Endothelial cell of umbilical vein (primary cell): ENCODE measurements at regions not wholly inside any gene's neighbourhood (a gene's known extent, or its start where the extent isn't known, plus 50 kb on each side); places are given as distances from the start of the nearest gene placed in this dataset.

Experiments
- BruUV-seq: library from RNA; stranded (reverse); fragments of 400-500 nt; replicated peaks from 2 replicates; lab custom pipeline; 2021; lab: Mats Ljungman, UMichigan
- CTCF ChIA-PET: fragments of 300-600, 350-600 bp; sonication (Branson Sonifier 250); formaldehyde crosslinking; loops from one replicate; lab custom pipeline; 2021; ENCODE audit warnings: antibody characterized with exemption, inconsistent platforms; lab: Charles Lee
- POLR2A ChIA-PET: fragments of 300-600, 350-600 bp; sonication (Branson Sonifier 250); formaldehyde crosslinking; loops from one replicate; lab custom pipeline; 2021; ENCODE audit warnings: antibody characterized with exemption, inconsistent platforms; lab: Charles Lee
- DNase-seq: peaks from one replicate; pipeline ENCODE4 v3.0.0-alpha.2; 2011; ENCODE audit warnings: low read depth, low spot score
- FAIRE-seq: peaks from 2 replicates; lab custom pipeline; 2011; peaks lifted over from hg19 to GRCh38; lab: Jason Lieb, UNC
- H2AFZ ChIP-seq: 2 replicates; pipeline ENCODE4 v1.6.0; 2012; ENCODE audit warnings: low read depth, low read length, control low read depth, inconsistent platforms
- H3K27ac ChIP-seq: 2 replicates; pipeline ENCODE4 v1.5.1; 2011; ENCODE audit warnings: low read depth, mild to moderate bottlenecking, control low read depth, low read length, moderate library complexity; ENCODE audit not compliant: insufficient read depth
- H3K27me3 ChIP-seq, 2 experiments: 2 replicates each; pipeline versions ENCODE4 v1.6.0 to v1.6.1; 2011; ENCODE audit warnings: low read length in 2 of 2, mixed read lengths in 1 of 2; ENCODE audit not compliant: control insufficient read depth in 2 of 2, insufficient read depth in 2 of 2
- H3K36me3 ChIP-seq, 2 experiments: 2 replicates in 1 of 2; 3 replicates in 1 of 2; pipeline ENCODE4 v1.5.1; 2011; ENCODE audit warnings: low read length in 2 of 2, mild to moderate bottlenecking in 1 of 2, moderate library complexity in 1 of 2; ENCODE audit not compliant: control insufficient read depth in 2 of 2, insufficient read depth in 2 of 2; ENCODE audit errors: extremely low read depth in 1 of 2
- H3K4me1 ChIP-seq: 3 replicates; pipeline ENCODE4 v1.5.1; 2011; ENCODE audit warnings: mild to moderate bottlenecking, low read length; ENCODE audit not compliant: control insufficient read depth, insufficient read depth; ENCODE audit errors: extremely low read depth
- H3K4me2 ChIP-seq: 2 replicates; pipeline ENCODE4 v1.6.1; 2011; ENCODE audit warnings: low read length, control low read depth, mixed read lengths; ENCODE audit not compliant: insufficient read depth
- H3K4me3 ChIP-seq, 3 experiments: fragments of 200-600 bp in 1 of 3; sonication (generic), shearing (Covaris generic) in 1 of 3; replicated peaks in 1 of 3; 2 replicates each; pipeline ENCODE4 v1.5.1; 2011 to 2016; ENCODE audit warnings: control low read depth in 3 of 3, low read length in 3 of 3, mild to moderate bottlenecking in 2 of 3, inconsistent platforms in 1 of 3, low read depth in 1 of 3, moderate library complexity in 1 of 3; ENCODE audit not compliant: insufficient read depth in 1 of 3
- H3K79me2 ChIP-seq: 2 replicates; pipeline ENCODE4 v1.6.0; 2012; ENCODE audit warnings: low read length, inconsistent platforms; ENCODE audit not compliant: control insufficient read depth, insufficient read depth
- H3K9ac ChIP-seq: replicated peaks from 2 replicates; pipeline ENCODE3; 2011; ENCODE audit warnings: low read length, control low read depth; ENCODE audit not compliant: insufficient read depth; ENCODE audit errors: extremely low read depth
- H3K9me1 ChIP-seq: replicated peaks from 3 replicates; pipeline ENCODE4 v1.6.0; 2011; ENCODE audit warnings: mild to moderate bottlenecking, low read length; ENCODE audit not compliant: control insufficient read depth, insufficient read depth; ENCODE audit errors: extremely low read depth
- H3K9me3 ChIP-seq: replicated peaks from 2 replicates; pipeline ENCODE4 v1.5.1; 2012; ENCODE audit warnings: low read length, inconsistent platforms; ENCODE audit not compliant: control insufficient read depth, insufficient read depth
- H4K20me1 ChIP-seq: replicated peaks from 2 replicates; pipeline ENCODE3; 2011; ENCODE audit warnings: mild to moderate bottlenecking, low read length; ENCODE audit not compliant: control insufficient read depth, insufficient read depth; ENCODE audit errors: extremely low read depth
- CTCF ChIP-seq, 2 donors: IDR thresholded peaks; 1 replicate in 1 of 2; 2 replicates in 1 of 2; pipeline ENCODE4 v1.5.1; 2011; ENCODE audit warnings: low read length in 2 of 2, mild to moderate bottlenecking in 2 of 2, moderate library complexity in 2 of 2, control low read depth in 1 of 2, inconsistent platforms in 1 of 2, low read depth in 1 of 2; ENCODE audit not compliant: insufficient read depth in 1 of 2; ENCODE audit errors: extremely low read depth in 1 of 2
- EZH2 ChIP-seq: IDR thresholded peaks from 2 replicates; pipeline ENCODE4 v1.6.1; 2012; ENCODE audit warnings: borderline replicate concordance, low read depth, mild to moderate bottlenecking, moderate library complexity, low read length, inconsistent platforms; ENCODE audit not compliant: severe bottlenecking
- FOS ChIP-seq: IDR thresholded peaks from 2 replicates; pipeline ENCODE4 v1.6.1; 2011; ENCODE audit warnings: mild to moderate bottlenecking, low read length, moderate library complexity, borderline replicate concordance; ENCODE audit not compliant: insufficient read depth
- GATA2 ChIP-seq: IDR thresholded peaks from 2 replicates; pipeline ENCODE4 v1.7.0; 2011; ENCODE audit warnings: low read depth, mild to moderate bottlenecking, moderate library complexity, mixed read lengths, low read length; ENCODE audit not compliant: insufficient read length, insufficient read depth
- JUN ChIP-seq: IDR thresholded peaks from 2 replicates; pipeline ENCODE4 v1.6.1; 2011; ENCODE audit warnings: borderline replicate concordance, low read depth; ENCODE audit not compliant: insufficient read length, insufficient read depth
- MYC ChIP-seq: IDR thresholded peaks from one replicate; pipeline ENCODE4 v1.6.1; 2011; ENCODE audit warnings: mild to moderate bottlenecking, low read depth, low read length
- POLR2A ChIP-seq: IDR thresholded peaks from 2 replicates; pipeline ENCODE4 v1.6.1; 2012; ENCODE audit warnings: low read depth, mild to moderate bottlenecking, control low read depth, low read length
- POLR2AphosphoS5 ChIP-seq: IDR thresholded peaks from 2 replicates; pipeline ENCODE4 v1.6.1; 2012; ENCODE audit warnings: low read depth, mild to moderate bottlenecking, control low read depth, low read length, moderate library complexity; ENCODE audit not compliant: insufficient read depth
- dilution Hi-C: fragments of 300-500 bp; cut with MboI; formaldehyde crosslinking; loops from one replicate; pipeline ENCODE4 v1.15.0; 2019; ENCODE audit warnings: low sequenced_read_pairs; ENCODE audit not compliant: extremely low pct_ligation_motif_present
- intact Hi-C: fragments of 100-400 bp; cut with micrococcal nuclease; formaldehyde crosslinking; loops from one replicate; pipeline ENCODE4 v1.10.0; 2022
- TF ChIP-seq, protein P1 (sequence below): IDR thresholded peaks from 2 replicates; pipeline ENCODE4 v1.6.1; 2011; ENCODE audit not compliant: insufficient read depth, insufficient read length

GRCh38 chr6:144548536-144548935 is 263.4 kb downstream of the UTRN start:
- Histone ChIP-seq H3K9me1 (no peaks in the 10 kb centered on the region), H3K4me1 (no peaks in the 10 kb centered on the region), H3K27me3 (no peaks in the 10 kb centered on the region), H3K4me3 (no peak overlapping the region), H3K79me2 (no peaks in the 10 kb centered on the region), H4K20me1 (peaks cover 2% of the 10 kb centered on the region), H2AFZ (no peak overlapping the region), H3K4me2 (no peak overlapping the region), H3K27ac (no peak overlapping the region), H3K9ac (no peak overlapping the region), H3K9me3 (no peaks in the 10 kb centered on the region), H3K36me3 (peaks cover 7 to 8% of the 10 kb centered on the region in 2 experiments)
- FAIRE-seq (no peak), DNase-seq (no peak)
- dilution Hi-C loops: no loop called here
- BruUV-seq: no TSS peak
- TF ChIP-seq POLR2A (no peak), MYC (no peak), EZH2 (no peak), GATA2 (no peak), CTCF (IDR thresholded peaks at IDR 0.05; ENCODE audit: extremely low read depth in 1 of 2, insufficient read depth in 1 of 2, low read depth in 1 of 2, low read length in 2 of 2) (no peak), JUN (no peak), FOS (no peak), POLR2AphosphoS5 (no peak)
- TF ChIP-seq, protein P1, sequence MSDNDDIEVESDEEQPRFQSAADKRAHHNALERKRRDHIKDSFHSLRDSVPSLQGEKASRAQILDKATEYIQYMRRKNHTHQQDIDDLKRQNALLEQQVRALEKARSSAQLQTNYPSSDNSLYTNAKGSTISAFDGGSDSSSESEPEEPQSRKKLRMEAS: no peak
- intact Hi-C loops: no loop called here
- ChIA-PET CTCF (no interaction called here), POLR2A (no interaction called here)
